WERI-Rb-1 (cell line): ENCODE measurements at regions not wholly inside any gene's neighbourhood (a gene's known extent, or its start where the extent isn't known, plus 50 kb on each side); places are given as distances from the start of the nearest gene placed in this dataset.

Experiments used
- DNase-seq: peaks from one replicate; pipeline ENCODE4 v3.0.0-alpha.2; 2020
- H3K27ac ChIP-seq: fragments of 250-450 bp; sonication (Bioruptor Pico); 2 replicates; pipeline ENCODE4 v1.5.1; 2020; ENCODE audit warnings: mild to moderate bottlenecking, moderate library complexity
- H3K27me3 ChIP-seq: fragments of 250-450 bp; sonication (Bioruptor Pico); 2 replicates; pipeline ENCODE4 v1.5.1; 2021; ENCODE audit warnings: mild to moderate bottlenecking, low read depth, moderate library complexity; ENCODE audit not compliant: insufficient read depth, severe bottlenecking
- H3K36me3 ChIP-seq: fragments of 250-450 bp; sonication (Bioruptor Pico); 2 replicates; pipeline ENCODE4 v1.5.1; 2020; ENCODE audit warnings: mild to moderate bottlenecking, moderate library complexity
- H3K4me3 ChIP-seq: 2 replicates; pipeline ENCODE4 v1.5.1; 2011; ENCODE audit warnings: low read depth, mild to moderate bottlenecking, control low read depth, low read length
- H3K9me3 ChIP-seq: fragments of 250-450 bp; sonication (Bioruptor Pico); 2 replicates; pipeline ENCODE4 v1.5.1; 2021; ENCODE audit warnings: mild to moderate bottlenecking, moderate library complexity; ENCODE audit not compliant: severe bottlenecking
- CTCF ChIP-seq: IDR thresholded peaks from 2 replicates; pipeline ENCODE4 v1.5.1; 2011; ENCODE audit warnings: low read depth, mild to moderate bottlenecking, control low read depth, inconsistent platforms, low read length

GRCh38 chr7:108697254-108697653, 127.6 kb downstream of the DNAJB9 start:
- DNase-seq: no peak
- Histone ChIP-seq H3K27me3 (no peaks in the 10 kb centered on the region), H3K27ac (no peak overlapping the region), H3K36me3 (no peaks in the 10 kb centered on the region), H3K9me3 (no peaks in the 10 kb centered on the region), H3K4me3 (no peak overlapping the region)
- no peak for TF ChIP-seq CTCF

- no peak for TF ChIP-seq CTCF
- H3K4me3 ChIP-seq: no peak overlapping the region
- H3K9me3 ChIP-seq: no peaks in the 10 kb centered on the region
Observed at GRCh38 chr7:108711611-108712010, 141.9 kb downstream of the DNAJB9 start.

GRCh38 chr7:108716783-108717182, 147.1 kb downstream of the DNAJB9 start:
- Histone ChIP-seq H3K36me3 (no peaks in the 10 kb centered on the region), H3K4me3 (no peak overlapping the region), H3K27ac (no peak overlapping the region), H3K27me3 (no peaks in the 10 kb centered on the region), H3K9me3 (no peaks in the 10 kb centered on the region)
- no peak for TF ChIP-seq CTCF
- no peak for DNase-seq

More at GRCh38 chr7:108711611-108712010, 141.9 kb downstream of the DNAJB9 start:
- H3K27me3 ChIP-seq: no peaks in the 10 kb centered on the region
- DNase-seq: no peak
- H3K27ac ChIP-seq: no peak overlapping the region
- no peaks in the 10 kb centered on the region for H3K36me3 ChIP-seq

- no peak overlapping the region for H3K4me3 ChIP-seq
- H3K27me3 ChIP-seq: no peaks in the 10 kb centered on the region
- no peak overlapping the region for H3K27ac ChIP-seq
- no peak for DNase-seq
- no peak for TF ChIP-seq CTCF
- no peaks in the 10 kb centered on the region for H3K9me3 ChIP-seq
- no peaks in the 10 kb centered on the region for H3K36me3 ChIP-seq
Observed at GRCh38 chr7:108717781-108718180, 148.1 kb downstream of the DNAJB9 start.

GRCh38 chr7:108719631-108720030, 150.0 kb downstream of the DNAJB9 start:
- Histone ChIP-seq H3K27ac (no peak overlapping the region), H3K4me3 (no peak overlapping the region), H3K27me3 (no peaks in the 10 kb centered on the region), H3K36me3 (no peaks in the 10 kb centered on the region), H3K9me3 (no peaks in the 10 kb centered on the region)
- TF ChIP-seq CTCF: no peak
- no peak for DNase-seq

GRCh38 chr7:108722561-108722960, 152.9 kb downstream of the DNAJB9 start:
- no peak for TF ChIP-seq CTCF
- no peaks in the 10 kb centered on the region for H3K36me3 ChIP-seq
- no peaks in the 10 kb centered on the region for H3K27me3 ChIP-seq
- H3K27ac ChIP-seq: no peak overlapping the region
- DNase-seq: no peak
- no peak overlapping the region for H3K4me3 ChIP-seq
- no peaks in the 10 kb centered on the region for H3K9me3 ChIP-seq
